SU-DHL-6 (cell line): ENCODE measurements at regions not wholly inside any gene's neighbourhood (a gene's known extent, or its start where the extent isn't known, plus 50 kb on each side); places are given as distances from the start of the nearest gene placed in this dataset.

Experiments used
- CTCF ChIP-seq: fragments of 200-600 bp; sonication (generic); IDR thresholded peaks from one replicate; pipeline ENCODE4 v1.5.1; 2017; ENCODE audit warnings: antibody characterized with exemption, mild to moderate bottlenecking, low read length, moderate library complexity; ENCODE audit not compliant: insufficient read depth, poor library complexity, severe bottlenecking
- EZH2phosphoT487 ChIP-seq: fragments of 200-600 bp; sonication (generic), shearing (Covaris generic); conservative IDR thresholded peaks from 2 replicates; pipeline ENCODE4 v1.6.1; 2018; ENCODE audit warnings: mild to moderate bottlenecking, antibody characterized with exemption, low read length, moderate library complexity, mixed read lengths

DNA sequence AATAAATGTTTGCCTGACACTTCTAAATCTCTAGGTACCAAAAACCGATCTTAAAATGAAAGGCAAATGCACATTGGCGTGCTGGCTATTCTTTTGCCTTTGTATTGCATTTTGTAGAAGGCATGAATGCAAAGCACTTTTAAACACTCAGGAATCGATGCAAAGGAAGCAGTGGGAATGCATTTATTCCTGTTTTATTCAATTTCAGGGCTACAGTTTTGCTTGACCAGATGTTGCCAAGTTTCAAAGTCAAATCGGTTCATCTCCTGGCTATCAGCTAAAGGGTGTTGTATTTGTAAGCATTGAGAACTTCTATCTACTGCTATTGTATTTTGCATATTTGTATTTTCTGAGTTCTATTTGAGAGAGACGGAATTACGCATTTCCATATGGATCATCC, 659.8 kb upstream of the SLC35B3 start:
- TF ChIP-seq CTCF (no peak), EZH2phosphoT487 (no peak)
